ENCODE measurements at regions not wholly inside any gene's neighbourhood (a gene's known extent, or its start where the extent isn't known, plus 50 kb on each side); places are given as distances from the start of the nearest gene placed in this dataset.

DNA sequence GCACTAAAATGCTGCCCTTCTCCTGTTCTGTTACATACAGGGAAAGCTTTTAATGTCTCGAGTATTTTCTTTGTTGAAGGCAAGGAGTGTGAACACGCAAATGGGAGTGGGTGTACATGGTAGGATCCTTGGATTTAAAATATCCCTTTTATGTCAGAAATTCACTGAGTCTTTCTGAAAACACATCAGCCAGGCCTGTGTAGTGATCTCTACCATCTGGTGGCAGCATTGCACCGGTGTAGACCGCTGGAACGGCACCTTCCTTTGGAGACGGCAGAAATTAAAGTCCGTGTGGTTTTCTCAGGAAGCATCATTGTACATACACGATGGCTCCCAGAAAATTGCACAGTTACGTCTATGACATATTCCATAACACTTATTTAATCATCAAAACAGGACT, 515.8 kb downstream of the GALR1 start:
- DNase-seq (ENCODE audit: low spot score) = no peak
- in situ Hi-C loops (cut with MboI; ENCODE audit: low pct_unique_long_range_greater_than_20kb, low sequenced_read_pairs, unreplicated experiment) = no loop called here
- TF ChIP-seq CTCF (IDR thresholded peaks at IDR 0.05; ENCODE audit: extremely low read depth, insufficient read depth, missing control alignments) = peak; percentile 28

- DNase-seq (ENCODE audit: low spot score) = no peak
- in situ Hi-C loops (cut with MboI; ENCODE audit: low pct_unique_long_range_greater_than_20kb, low sequenced_read_pairs, unreplicated experiment) = no loop called here
- no peak for TF ChIP-seq CTCF (IDR thresholded peaks at IDR 0.05; ENCODE audit: extremely low read depth, insufficient read depth, missing control alignments)
Observed at GRCh38 chr18:77766421-77766820, 516.8 kb downstream of the GALR1 start.

DNA sequence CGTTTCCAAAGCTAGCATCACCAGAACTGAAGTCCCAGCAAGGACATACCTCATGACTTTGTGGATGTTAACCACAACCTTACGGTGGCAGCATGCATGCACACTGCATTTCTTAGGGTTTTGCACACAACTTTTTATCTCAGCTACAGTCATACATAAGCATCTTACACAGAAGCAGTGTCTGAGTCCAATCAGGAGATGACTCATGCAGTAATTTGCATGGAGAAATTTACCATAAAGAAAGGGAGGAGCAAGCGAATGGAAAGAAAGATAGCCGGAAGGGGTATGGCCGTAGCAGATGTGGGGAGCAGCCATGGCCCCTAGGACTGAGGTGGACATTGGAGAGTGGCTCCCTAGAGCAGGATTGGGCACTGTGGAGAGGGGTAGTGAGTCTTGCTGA, 522.5 kb downstream of the GALR1 start:
- no peak for DNase-seq (ENCODE audit: low spot score)
- in situ Hi-C loops (cut with MboI; ENCODE audit: low pct_unique_long_range_greater_than_20kb, low sequenced_read_pairs, unreplicated experiment) = no loop called here
- no peak for TF ChIP-seq CTCF (IDR thresholded peaks at IDR 0.05; ENCODE audit: extremely low read depth, insufficient read depth, missing control alignments)

GRCh38 chr18:77776104-77776503, 526.5 kb downstream of the GALR1 start:
- TF ChIP-seq CTCF (IDR thresholded peaks at IDR 0.05; ENCODE audit: extremely low read depth, insufficient read depth, missing control alignments) = no peak
- DNase-seq (ENCODE audit: low spot score) = no peak
- in situ Hi-C loops (cut with MboI; ENCODE audit: low pct_unique_long_range_greater_than_20kb, low sequenced_read_pairs, unreplicated experiment) = no loop called here

- no peak for TF ChIP-seq CTCF (IDR thresholded peaks at IDR 0.05; ENCODE audit: extremely low read depth, insufficient read depth, missing control alignments)
- no peak for DNase-seq (ENCODE audit: low spot score)
- in situ Hi-C loops (cut with MboI; ENCODE audit: low pct_unique_long_range_greater_than_20kb, low sequenced_read_pairs, unreplicated experiment) = no loop called here
Observed at GRCh38 chr18:77777163-77777562, 527.5 kb downstream of the GALR1 start.

DNA sequence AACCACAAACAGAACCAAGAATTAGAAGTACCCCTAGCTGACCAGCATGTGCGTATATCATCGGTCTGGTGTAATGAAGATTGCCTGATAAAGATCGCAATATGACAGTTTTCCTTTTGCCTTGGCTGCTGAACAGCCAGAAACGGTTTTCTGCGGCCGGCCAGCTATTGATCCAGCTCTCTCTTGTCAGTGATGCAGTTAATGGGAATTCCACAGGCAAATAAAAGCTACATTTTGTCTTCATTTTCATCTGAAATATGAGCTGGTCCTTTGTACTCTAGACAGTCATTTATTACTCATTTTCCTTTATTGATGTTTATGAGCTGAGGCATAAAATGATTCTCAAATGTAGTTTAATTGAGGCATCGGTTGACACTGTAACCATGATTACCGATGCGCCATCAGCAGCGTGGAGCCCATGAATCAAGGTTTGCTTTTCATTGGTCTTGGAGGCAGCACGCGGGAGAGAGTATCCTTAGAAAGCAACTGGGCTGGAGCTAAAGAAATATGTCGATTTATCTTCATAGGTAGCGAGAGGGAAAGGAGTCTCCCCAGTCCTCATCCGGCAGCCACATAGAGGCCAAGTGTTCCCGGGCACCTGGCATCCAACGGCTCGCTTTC, 535.2 kb downstream of the GALR1 start:
- DNase-seq (ENCODE audit: low spot score) = no peak
- no peak for TF ChIP-seq CTCF (IDR thresholded peaks at IDR 0.05; ENCODE audit: extremely low read depth, insufficient read depth, missing control alignments)
- in situ Hi-C loops (cut with MboI; ENCODE audit: low pct_unique_long_range_greater_than_20kb, low sequenced_read_pairs, unreplicated experiment) = no loop called here
